ENCODE measurements at regions not wholly inside any gene's neighbourhood (a gene's known extent, or its start where the extent isn't known, plus 50 kb on each side); places are given as distances from the start of the nearest gene placed in this dataset.
"Not testable (repeated sequence)": the region's sequence is repeated elsewhere in the genome, so short reads cannot be mapped to it uniquely, and the experiment has no call there.

- H3K27ac ChIP-seq = no peak overlapping the region
- H3K9ac ChIP-seq = no peak overlapping the region
- no peaks in the 10 kb centered on the region for H3K79me2 ChIP-seq (ENCODE audit: insufficient read depth, low read depth)
- no peaks in the 10 kb centered on the region for H4K20me1 ChIP-seq (ENCODE audit: insufficient read depth)
- H3K27me3 ChIP-seq (ENCODE audit: insufficient read depth, low read depth) = no peaks in the 10 kb centered on the region
- no peaks in the 10 kb centered on the region for H3K4me1 ChIP-seq (ENCODE audit: low read depth, poor library complexity, severe bottlenecking)
- H3K4me2 ChIP-seq = no peak overlapping the region
- TF ChIP-seq, protein P1, sequence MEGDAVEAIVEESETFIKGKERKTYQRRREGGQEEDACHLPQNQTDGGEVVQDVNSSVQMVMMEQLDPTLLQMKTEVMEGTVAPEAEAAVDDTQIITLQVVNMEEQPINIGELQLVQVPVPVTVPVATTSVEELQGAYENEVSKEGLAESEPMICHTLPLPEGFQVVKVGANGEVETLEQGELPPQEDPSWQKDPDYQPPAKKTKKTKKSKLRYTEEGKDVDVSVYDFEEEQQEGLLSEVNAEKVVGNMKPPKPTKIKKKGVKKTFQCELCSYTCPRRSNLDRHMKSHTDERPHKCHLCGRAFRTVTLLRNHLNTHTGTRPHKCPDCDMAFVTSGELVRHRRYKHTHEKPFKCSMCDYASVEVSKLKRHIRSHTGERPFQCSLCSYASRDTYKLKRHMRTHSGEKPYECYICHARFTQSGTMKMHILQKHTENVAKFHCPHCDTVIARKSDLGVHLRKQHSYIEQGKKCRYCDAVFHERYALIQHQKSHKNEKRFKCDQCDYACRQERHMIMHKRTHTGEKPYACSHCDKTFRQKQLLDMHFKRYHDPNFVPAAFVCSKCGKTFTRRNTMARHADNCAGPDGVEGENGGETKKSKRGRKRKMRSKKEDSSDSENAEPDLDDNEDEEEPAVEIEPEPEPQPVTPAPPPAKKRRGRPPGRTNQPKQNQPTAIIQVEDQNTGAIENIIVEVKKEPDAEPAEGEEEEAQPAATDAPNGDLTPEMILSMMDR (conservative IDR thresholded peaks at IDR 0.05; ENCODE audit: low read depth, low read length) = no peak
- no peak overlapping the region for H2AFZ ChIP-seq (ENCODE audit: low read depth)
- no peak overlapping the region for H3K4me3 ChIP-seq (IDR thresholded peaks at IDR 0.05; ENCODE audit: insufficient read depth, low read depth, low read length)
- no peaks in the 10 kb centered on the region for H3K36me3 ChIP-seq (ENCODE audit: insufficient read depth)
Measured at GRCh38 chr13:103473081-103473480, 406.9 kb upstream of the SLC10A2 start.

GRCh38 chr13:103471896-103472295 lies 405.7 kb upstream of the SLC10A2 start:
- H3K36me3 ChIP-seq (ENCODE audit: insufficient read depth) = no peaks in the 10 kb centered on the region
- no peaks in the 10 kb centered on the region for H3K4me1 ChIP-seq (ENCODE audit: low read depth, poor library complexity, severe bottlenecking)
- H2AFZ ChIP-seq (ENCODE audit: low read depth) = no peak overlapping the region
- H3K79me2 ChIP-seq (ENCODE audit: insufficient read depth, low read depth) = no peaks in the 10 kb centered on the region
- TF ChIP-seq, protein P1 (conservative IDR thresholded peaks at IDR 0.05; ENCODE audit: low read depth, low read length) = no peak
- no peaks in the 10 kb centered on the region for H3K27me3 ChIP-seq (ENCODE audit: insufficient read depth, low read depth)
- H4K20me1 ChIP-seq (ENCODE audit: insufficient read depth) = no peaks in the 10 kb centered on the region
- H3K9ac ChIP-seq = no peak overlapping the region
- H3K27ac ChIP-seq = no peak overlapping the region
- H3K4me3 ChIP-seq (IDR thresholded peaks at IDR 0.05; ENCODE audit: insufficient read depth, low read depth, low read length) = no peak overlapping the region
- H3K4me2 ChIP-seq = no peak overlapping the region

- no peaks in the 10 kb centered on the region for H4K20me1 ChIP-seq (ENCODE audit: insufficient read depth)
- H3K27ac ChIP-seq = no peak overlapping the region
- TF ChIP-seq, protein P1 (conservative IDR thresholded peaks at IDR 0.05; ENCODE audit: low read depth, low read length) = no peak
- H3K4me2 ChIP-seq = no peak overlapping the region
- no peak overlapping the region for H3K9ac ChIP-seq
- no peaks in the 10 kb centered on the region for H3K79me2 ChIP-seq (ENCODE audit: insufficient read depth, low read depth)
- H2AFZ ChIP-seq (ENCODE audit: low read depth) = no peak overlapping the region
- no peak overlapping the region for H3K4me3 ChIP-seq (IDR thresholded peaks at IDR 0.05; ENCODE audit: insufficient read depth, low read depth, low read length)
- no peaks in the 10 kb centered on the region for H3K4me1 ChIP-seq (ENCODE audit: low read depth, poor library complexity, severe bottlenecking)
- no peaks in the 10 kb centered on the region for H3K36me3 ChIP-seq (ENCODE audit: insufficient read depth)
- H3K27me3 ChIP-seq (ENCODE audit: insufficient read depth, low read depth) = no peaks in the 10 kb centered on the region
Measured at GRCh38 chr13:103469771-103470170, 403.6 kb upstream of the SLC10A2 start.

GRCh38 chr13:103466761-103467160 lies 400.5 kb upstream of the SLC10A2 start:
- H3K4me3 ChIP-seq (IDR thresholded peaks at IDR 0.05; ENCODE audit: insufficient read depth, low read depth, low read length) = no peak overlapping the region
- no peaks in the 10 kb centered on the region for H3K36me3 ChIP-seq (ENCODE audit: insufficient read depth)
- no peaks in the 10 kb centered on the region for H3K79me2 ChIP-seq (ENCODE audit: insufficient read depth, low read depth)
- no peak overlapping the region for H3K27ac ChIP-seq
- no peaks in the 10 kb centered on the region for H3K27me3 ChIP-seq (ENCODE audit: insufficient read depth, low read depth)
- H3K4me1 ChIP-seq (ENCODE audit: low read depth, poor library complexity, severe bottlenecking) = no peaks in the 10 kb centered on the region
- no peaks in the 10 kb centered on the region for H4K20me1 ChIP-seq (ENCODE audit: insufficient read depth)
- TF ChIP-seq, protein P1 (conservative IDR thresholded peaks at IDR 0.05; ENCODE audit: low read depth, low read length) = no peak
- no peak overlapping the region for H3K9ac ChIP-seq
- H2AFZ ChIP-seq (ENCODE audit: low read depth) = no peak overlapping the region
- no peak overlapping the region for H3K4me2 ChIP-seq

- H3K36me3 ChIP-seq (ENCODE audit: insufficient read depth); H3K27ac ChIP-seq; H3K27me3 ChIP-seq (ENCODE audit: insufficient read depth, low read depth); H3K79me2 ChIP-seq (ENCODE audit: insufficient read depth, low read depth); H3K4me2 ChIP-seq; H3K4me3 ChIP-seq (IDR thresholded peaks at IDR 0.05; ENCODE audit: insufficient read depth, low read depth, low read length); H4K20me1 ChIP-seq (ENCODE audit: insufficient read depth); H3K4me1 ChIP-seq (ENCODE audit: low read depth, poor library complexity, severe bottlenecking); H2AFZ ChIP-seq (ENCODE audit: low read depth); H3K9ac ChIP-seq: not testable (repeated sequence)
Measured at GRCh38 chr13:103460246-103460645, 394.0 kb upstream of the SLC10A2 start.

- H3K27me3 ChIP-seq (ENCODE audit: insufficient read depth, low read depth); H2AFZ ChIP-seq (ENCODE audit: low read depth); H3K4me1 ChIP-seq (ENCODE audit: low read depth, poor library complexity, severe bottlenecking); H3K4me3 ChIP-seq (IDR thresholded peaks at IDR 0.05; ENCODE audit: insufficient read depth, low read depth, low read length); H3K4me2 ChIP-seq; H3K79me2 ChIP-seq (ENCODE audit: insufficient read depth, low read depth); H3K36me3 ChIP-seq (ENCODE audit: insufficient read depth); H3K27ac ChIP-seq; H4K20me1 ChIP-seq (ENCODE audit: insufficient read depth); H3K9ac ChIP-seq: not testable (repeated sequence)
Measured at GRCh38 chr13:103457050-103457449, 390.8 kb upstream of the SLC10A2 start.

Measured in KMS-11 (cell line).